K562 (cell line): ENCODE measurements at regions not wholly inside any gene's neighbourhood (a gene's known extent, or its start where the extent isn't known, plus 50 kb on each side); places are given as distances from the start of the nearest gene placed in this dataset.
A peak's percentile ranks its signal among the peaks of the same experiment; 100 is the strongest.

Source experiments
- CUX1 ChIP-seq: fragments of 200-800 bp; sonication (Bioruptor generic); IDR thresholded peaks from 2 replicates; pipeline ENCODE4 v1.6.1; 2016; ENCODE audit warnings: missing genetic modification characterization, missing compliant biosample characterization
- FIP1L1 ChIP-seq: fragments of 200-400 bp; formaldehyde crosslinking; IDR thresholded peaks from 2 replicates; pipeline ENCODE4 v1.6.1; 2018; ENCODE audit warnings: mild to moderate bottlenecking, low read depth, low read length; ENCODE audit not compliant: poor library complexity, severe bottlenecking
- GMEB1 ChIP-seq: fragments of 250-450 bp; sonication (Bioruptor Pico); IDR thresholded peaks from 2 replicates; pipeline ENCODE4 v1.4.0; 2020; ENCODE audit warnings: mild to moderate bottlenecking
- ILK ChIP-seq: fragments of 450-650 bp; IDR thresholded peaks from 2 replicates; pipeline ENCODE4 v1.6.1; 2016; ENCODE audit warnings: missing genetic modification characterization, low read depth, mild to moderate bottlenecking, missing compliant biosample characterization, moderate library complexity, borderline replicate concordance
- MAX ChIP-seq: sonication (generic); formaldehyde crosslinking; IDR thresholded peaks from 2 replicates; pipeline ENCODE4 v1.9.0; 2022; ENCODE audit warnings: mild to moderate bottlenecking, missing genetic modification reagents
- MEIS2 ChIP-seq: fragments of 450-650 bp; IDR thresholded peaks from 2 replicates; pipeline ENCODE4 v1.6.1; 2014; ENCODE audit warnings: mild to moderate bottlenecking; ENCODE audit not compliant: partially characterized antibody
- NCOA2 ChIP-seq, 2 experiments: fragments of 450-650 bp; IDR thresholded peaks; 2 replicates each; pipeline ENCODE4 v1.6.1; 2018; ENCODE audit warnings: mild to moderate bottlenecking in 2 of 2, moderate library complexity in 1 of 2; ENCODE audit not compliant: partially characterized antibody in 2 of 2
- PHF8 ChIP-seq: fragments of 200-600 bp; sonication (generic); IDR thresholded peaks from 2 replicates; pipeline ENCODE4 v1.6.1; 2012; ENCODE audit warnings: mixed run types, mild to moderate bottlenecking, inconsistent platforms, low read length, moderate library complexity, borderline replicate concordance
- POU5F1 ChIP-seq: fragments of 150-350 bp; IDR thresholded peaks from 2 replicates; pipeline ENCODE4 v1.6.1; 2014; ENCODE audit warnings: borderline replicate concordance, low read length, low read depth, mild to moderate bottlenecking; ENCODE audit not compliant: partially characterized antibody
- PTTG1 ChIP-seq: fragments of 450-650 bp; IDR thresholded peaks from 2 replicates; pipeline ENCODE4 v1.6.1; 2016; ENCODE audit warnings: low read depth, mild to moderate bottlenecking, missing genetic modification characterization, missing compliant biosample characterization
- TCF3 ChIP-seq: sonication (generic); formaldehyde crosslinking; IDR thresholded peaks from 2 replicates; pipeline ENCODE4 v1.4.0; 2020; ENCODE audit warnings: mild to moderate bottlenecking, missing genetic modification reagents
- TFAP4 ChIP-seq: sonication (generic); formaldehyde crosslinking; IDR thresholded peaks from 2 replicates; pipeline ENCODE4 v1.8.0; 2022; ENCODE audit warnings: missing genetic modification reagents, mild to moderate bottlenecking, moderate library complexity, borderline replicate concordance
- TFE3 ChIP-seq: fragments of 450-650 bp; formaldehyde crosslinking; IDR thresholded peaks from 2 replicates; pipeline ENCODE4 v1.4.0; 2020; ENCODE audit warnings: mild to moderate bottlenecking, mixed read lengths
- ZKSCAN8 ChIP-seq: fragments of 200-800 bp; sonication (Bioruptor generic); IDR thresholded peaks from 2 replicates; pipeline ENCODE4 v1.6.1; 2016; ENCODE audit warnings: missing genetic modification characterization, missing compliant biosample characterization
- ZNF146 ChIP-seq: IDR thresholded peaks from one replicate; pipeline ENCODE4 v1.6.1; 2018; ENCODE audit warnings: missing compliant biosample characterization; ENCODE audit not compliant: unreplicated experiment
- ZNF239 ChIP-seq: fragments of 250-450 bp; sonication (Bioruptor Pico); IDR thresholded peaks from 2 replicates; pipeline ENCODE4 v1.4.0; 2020; ENCODE audit warnings: mild to moderate bottlenecking
- ZNF41 ChIP-seq: fragments of 250-450 bp; sonication (Bioruptor Pico); conservative IDR thresholded peaks from 2 replicates; pipeline ENCODE4 v1.4.0; 2020; ENCODE audit warnings: mild to moderate bottlenecking
- ZNF444 ChIP-seq: fragments of 250-450 bp; sonication (Bioruptor Pico); IDR thresholded peaks from 2 replicates; pipeline ENCODE4 v1.4.0; 2020; ENCODE audit warnings: mild to moderate bottlenecking, moderate library complexity
- ZSCAN32 ChIP-seq: fragments of 450-650 bp; formaldehyde crosslinking; IDR thresholded peaks from 2 replicates; pipeline ENCODE4 v1.4.0; 2020; ENCODE audit warnings: mild to moderate bottlenecking, moderate library complexity

- TF ChIP-seq MEIS2 (peak; percentile 70), ZKSCAN8 (no peak), ZNF444 (CRISPR knock-in tag) (no peak), NCOA2 (IDR thresholded peaks at IDR 0.05; ENCODE audit: partially characterized antibody in 2 of 2) (no peak), ZSCAN32 (CRISPR knock-in tag) (no peak), ZNF239 (CRISPR knock-in tag) (no peak), POU5F1 (no peak), PHF8 (no peak), TCF3 (CRISPR knock-in tag) (peak; percentile 96), MAX (CRISPR knock-in tag) (no peak), FIP1L1 (no peak), CUX1 (CRISPR knock-in tag) (no peak), PTTG1 (tag) (no peak), TFE3 (CRISPR knock-in tag) (no peak), GMEB1 (CRISPR knock-in tag) (no peak), ZNF41 (CRISPR knock-in tag) (no peak), TFAP4 (peak; percentile 36; the same call in 1 of the 2 replicates), ILK (tag) (no peak), ZNF146 (CRISPR knock-in tag) (no peak)
These were observed 102.7 kb upstream of the DPH5 start (continued) for GRCh38 chr1:101128211-101128727.
